G401 (cell line): ENCODE measurements at regions not wholly inside any gene's neighbourhood (a gene's known extent, or its start where the extent isn't known, plus 50 kb on each side); places are given as distances from the start of the nearest gene placed in this dataset.
A peak's percentile ranks its signal among the peaks of the same experiment; 100 is the strongest.

Experiments
- DNase-seq: peaks from one replicate; pipeline ENCODE4 v3.0.0-alpha.2; 2015; ENCODE audit warnings: low spot score
- in situ Hi-C: cut with HindIII; loops from 2 replicates; pipeline ENCODE4 v1.10.0; 2016; ENCODE audit warnings: low sequenced_read_pairs, mixed read lengths

- in situ Hi-C loops = no loop called here
- no peak for DNase-seq
These were observed 58.3 kb upstream of the NEUROD6 start for GRCh38 chr7:31398815-31399214.

- in situ Hi-C loops = no loop called here
- DNase-seq = no peak
These were observed 66.7 kb upstream of the NEUROD6 start for GRCh38 chr7:31407178-31407676.

DNA sequence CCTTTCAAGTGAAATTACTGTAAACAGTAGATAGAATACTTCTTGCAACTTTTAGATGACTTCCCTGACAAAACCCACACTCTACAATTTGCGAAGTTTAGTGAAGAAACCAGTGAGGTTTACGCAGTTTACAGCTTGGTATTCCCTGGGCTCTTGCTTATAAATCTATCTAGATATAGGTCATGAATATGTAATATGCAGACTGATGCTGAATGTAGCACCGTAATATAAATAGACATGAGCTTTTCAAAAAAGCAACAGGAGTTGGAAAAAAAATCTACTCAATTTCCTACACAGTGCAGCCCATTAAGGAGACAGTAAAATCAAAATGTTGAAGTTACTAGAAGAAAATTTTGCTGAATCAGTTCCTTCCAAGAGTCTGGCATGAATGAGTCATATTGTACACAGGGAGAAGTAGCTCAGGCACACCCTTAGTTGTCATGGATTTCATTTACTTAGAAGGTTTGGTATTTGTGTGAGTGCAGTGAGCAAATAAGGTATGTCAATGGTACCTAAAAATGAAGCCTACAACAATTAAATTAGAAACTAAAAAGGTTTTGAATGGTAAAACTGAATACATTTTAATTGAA lies 67.7 kb upstream of the NEUROD6 start:
- in situ Hi-C loops = no loop called here
- DNase-seq = no peak

DNA sequence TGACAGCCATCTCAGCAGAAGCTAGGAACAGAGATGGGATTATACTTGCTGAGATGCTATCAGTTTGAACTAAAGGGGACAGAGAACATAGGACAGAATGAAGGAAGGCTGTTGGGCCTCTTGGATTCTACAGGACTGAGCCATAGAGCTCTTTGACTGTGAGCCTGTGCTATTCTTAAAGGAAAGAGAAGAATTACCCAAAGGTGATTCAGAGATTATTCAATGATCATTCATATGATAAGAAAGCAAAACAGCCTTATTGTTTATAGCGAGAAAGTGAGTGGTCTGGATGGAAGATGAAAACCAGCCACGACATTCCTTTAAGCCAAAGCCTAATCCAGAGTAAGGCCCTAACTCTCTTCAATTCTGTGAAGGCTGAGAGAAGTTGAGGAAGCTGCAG lies 69.7 kb upstream of the NEUROD6 start:
- DNase-seq = no peak
- in situ Hi-C loops = no loop called here

DNA sequence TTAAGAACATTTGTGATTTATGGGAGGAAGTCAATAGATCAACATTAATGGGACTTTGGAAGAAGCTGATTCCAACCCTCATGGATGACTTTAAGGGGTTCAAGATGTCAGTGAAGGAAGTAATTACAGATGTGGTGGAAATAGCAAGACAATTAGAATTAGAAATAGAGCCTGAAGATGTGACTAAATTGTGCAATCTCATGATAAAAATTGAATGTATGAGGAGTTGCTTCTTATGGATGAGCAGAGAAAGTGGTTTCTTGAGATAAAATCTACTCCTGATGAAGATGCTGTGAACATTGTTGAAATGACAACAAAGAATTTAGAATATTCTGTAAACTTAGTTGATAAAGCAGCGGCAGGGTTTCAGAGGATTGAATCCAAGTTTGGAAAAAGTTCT lies 70.9 kb upstream of the NEUROD6 start:
- in situ Hi-C loops = no loop called here
- no peak for DNase-seq

DNA sequence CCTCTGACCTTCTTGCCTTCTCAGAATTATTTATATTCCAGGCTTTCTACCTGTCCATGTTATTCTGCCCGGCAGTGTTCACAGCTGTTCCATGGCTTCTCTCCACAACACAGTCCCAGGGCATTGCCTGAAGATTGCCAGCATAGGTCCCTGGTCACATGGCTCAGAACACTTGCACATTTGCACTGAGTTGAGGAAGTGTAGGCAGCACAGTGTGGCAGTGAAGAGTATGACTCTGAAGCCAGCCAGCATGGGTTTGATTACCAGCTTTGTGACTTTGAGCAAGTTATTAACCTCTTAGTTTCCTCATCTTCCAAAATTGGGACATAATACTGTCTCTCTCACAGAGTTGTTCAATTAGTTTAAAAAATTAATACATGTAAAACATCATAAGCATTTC lies 73.2 kb upstream of the NEUROD6 start:
- in situ Hi-C loops = no loop called here
- no peak for DNase-seq

GRCh38 chr7:31416381-31416870 lies 75.9 kb upstream of the NEUROD6 start:
- in situ Hi-C loops = no loop called here

GRCh38 chr7:31418928-31419327 lies 78.4 kb upstream of the NEUROD6 start:
- in situ Hi-C loops = no loop called here
- no peak for DNase-seq

More at GRCh38 chr7:31416381-31416870, 75.9 kb upstream of the NEUROD6 start:
- DNase-seq = no peak

- DNase-seq = no peak
- in situ Hi-C loops = no loop called here
These were observed 79.1 kb upstream of the NEUROD6 start for GRCh38 chr7:31419505-31420055.

- in situ Hi-C loops = no loop called here
- no peak for DNase-seq
These were observed 80.4 kb upstream of the NEUROD6 start for GRCh38 chr7:31420948-31421347.

DNA sequence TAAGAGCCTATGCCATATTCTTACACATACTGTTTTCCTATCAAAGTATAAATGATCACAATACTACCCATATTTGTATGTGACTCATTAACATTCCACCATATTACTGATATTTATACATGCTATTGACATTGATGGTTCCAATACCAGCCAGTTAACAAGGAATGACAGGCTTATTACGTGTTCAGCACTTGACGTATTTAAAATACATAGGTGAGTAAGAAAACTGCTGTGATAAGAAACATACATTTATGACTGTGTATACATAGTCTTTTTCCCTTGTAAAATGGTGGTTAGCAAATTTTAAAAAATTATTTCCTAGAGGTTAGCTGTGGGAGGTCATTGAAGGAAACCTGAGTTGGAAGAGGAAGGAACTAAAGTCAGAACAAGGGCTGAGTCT lies 81.1 kb upstream of the NEUROD6 start:
- in situ Hi-C loops = no loop called here

GRCh38 chr7:31423994-31424393 lies 83.5 kb upstream of the NEUROD6 start:
- in situ Hi-C loops = no loop called here
- no peak for DNase-seq

More for the DNA sequence above, 81.1 kb upstream of the NEUROD6 start:
- DNase-seq = no peak

DNA sequence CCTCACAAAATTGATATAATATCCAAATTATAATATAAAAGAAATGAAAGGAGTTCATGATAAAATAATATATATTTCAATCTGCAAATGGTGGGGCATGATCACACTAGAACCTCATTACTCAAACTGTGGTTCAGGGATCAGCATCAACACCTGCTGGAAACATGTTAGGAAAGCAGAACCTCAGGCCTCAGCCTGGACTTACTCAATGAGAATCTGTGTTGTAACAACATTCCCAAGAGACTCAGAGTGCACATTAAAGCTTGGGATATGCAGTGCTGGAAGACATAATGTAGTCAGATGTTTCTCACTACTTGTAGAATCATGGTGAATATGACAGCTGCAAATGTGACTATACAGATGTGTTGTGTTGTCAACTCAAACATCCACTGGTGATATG lies 81.7 kb upstream of the ITPRID1 start:
- in situ Hi-C loops = no loop called here
- no peak for DNase-seq

- no peak for DNase-seq
- in situ Hi-C loops = no loop called here
These were observed 81.0 kb upstream of the ITPRID1 start for GRCh38 chr7:31432836-31433340.

DNA sequence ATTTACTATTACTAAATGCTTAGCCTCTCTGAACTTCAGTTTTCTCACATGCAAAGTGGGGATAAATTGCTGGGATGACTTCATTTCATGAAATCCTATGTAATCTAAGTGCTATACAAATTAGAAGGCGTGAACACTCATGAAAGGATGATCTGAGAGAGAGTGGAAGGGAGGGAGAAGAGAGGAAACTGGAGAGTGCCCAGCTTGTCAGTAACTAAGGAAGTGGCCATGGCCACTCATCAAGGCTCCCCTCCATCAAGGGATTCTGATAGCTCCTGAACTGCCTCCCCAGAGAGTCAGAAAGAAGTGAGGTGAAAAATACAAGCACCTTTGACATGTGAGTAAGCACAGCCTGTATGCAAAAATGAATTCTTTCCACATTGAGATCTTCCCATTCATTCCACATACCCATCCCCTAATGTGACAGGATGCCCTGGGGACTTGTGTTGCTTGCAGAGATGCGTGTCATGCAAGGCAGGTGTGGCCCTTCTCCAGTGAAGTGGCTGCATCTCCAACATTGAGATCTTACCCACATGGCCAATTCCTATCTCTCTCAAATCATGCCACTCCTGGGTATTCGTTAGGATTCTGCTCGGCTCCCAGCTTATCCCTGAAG lies 76.5 kb upstream of the ITPRID1 start:
- DNase-seq = no peak

GRCh38 chr7:31439165-31439564 lies 74.7 kb upstream of the ITPRID1 start:
- DNase-seq = no peak
- in situ Hi-C loops = no loop called here

More for the DNA sequence above, 76.5 kb upstream of the ITPRID1 start:
- in situ Hi-C loops = no loop called here

- in situ Hi-C loops = no loop called here
- DNase-seq = peak; percentile 8
These were observed 73.4 kb upstream of the ITPRID1 start for GRCh38 chr7:31440511-31440910.

GRCh38 chr7:31442626-31443025 lies 71.3 kb upstream of the ITPRID1 start:
- in situ Hi-C loops = no loop called here

GRCh38 chr7:31443457-31443856 lies 70.4 kb upstream of the ITPRID1 start:
- in situ Hi-C loops = no loop called here
- peak; percentile 74 for DNase-seq

More at GRCh38 chr7:31442626-31443025, 71.3 kb upstream of the ITPRID1 start:
- no peak for DNase-seq

DNA sequence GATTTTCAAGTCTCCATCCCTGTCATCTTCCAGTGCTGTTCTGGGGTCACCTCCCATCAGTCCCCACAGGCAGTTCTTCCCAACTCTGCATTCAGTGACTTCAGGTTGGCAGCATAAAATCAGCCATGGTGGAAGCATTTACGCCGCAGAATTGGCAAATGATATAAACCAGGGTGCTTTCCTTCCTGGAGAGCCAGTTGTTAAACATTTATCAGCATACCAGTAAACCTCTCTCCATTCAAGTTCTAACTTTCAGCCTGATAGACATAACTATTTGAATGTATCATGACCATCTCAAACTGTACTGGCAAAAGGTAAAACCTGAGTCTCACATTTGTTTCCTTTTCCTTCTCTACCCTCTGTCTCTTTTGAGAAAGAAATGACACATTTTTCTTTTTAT lies 69.7 kb upstream of the ITPRID1 start:
- DNase-seq = no peak
- in situ Hi-C loops = no loop called here
